ENCODE measurements at regions not wholly inside any gene's neighbourhood (a gene's known extent, or its start where the extent isn't known, plus 50 kb on each side); places are given as distances from the start of the nearest gene placed in this dataset.

GRCh38 chrX:137483554-137483953 is 82.4 kb upstream of the ZIC3 start:
- no peak for DNase-seq

- DNase-seq, result no peak
These were observed 83.8 kb upstream of the ZIC3 start for GRCh38 chrX:137482136-137482535.

- no peak for DNase-seq
These were observed 86.5 kb upstream of the ZIC3 start for GRCh38 chrX:137479386-137479785.

GRCh38 chrX:137441711-137442110 is 124.2 kb upstream of the ZIC3 start:
- no peak for DNase-seq

- peak; percentile 1 for DNase-seq
These were observed 133.3 kb upstream of the ZIC3 start for GRCh38 chrX:137432609-137433008.

- DNase-seq, result peak; percentile 37
These were observed 134.0 kb upstream of the ZIC3 start for GRCh38 chrX:137431693-137432488.

- no peak for DNase-seq
These were observed 134.9 kb upstream of the ZIC3 start for GRCh38 chrX:137430984-137431475.

- no peak for DNase-seq
These were observed 135.6 kb upstream of the ZIC3 start for GRCh38 chrX:137430301-137430700.

GRCh38 chrX:137428766-137429591 is 136.9 kb upstream of the ZIC3 start:
- DNase-seq, result no peak

GRCh38 chrX:137428221-137428661 is 137.7 kb upstream of the ZIC3 start:
- no peak for DNase-seq

- DNase-seq, result peak; percentile 9
These were observed 138.1 kb upstream of the ZIC3 start for GRCh38 chrX:137427816-137428215.

- DNase-seq, result no peak
These were observed 138.5 kb upstream of the ZIC3 start for GRCh38 chrX:137427426-137427778.

GRCh38 chrX:137426695-137427425 is 139.1 kb upstream of the ZIC3 start:
- DNase-seq, result no peak

- no peak for DNase-seq
These were observed 139.9 kb upstream of the ZIC3 start for GRCh38 chrX:137425986-137426385.

GRCh38 chrX:137425273-137425902 is 140.5 kb upstream of the ZIC3 start:
- DNase-seq, result no peak

GRCh38 chrX:137424679-137425078 is 141.2 kb upstream of the ZIC3 start:
- DNase-seq, result no peak

GRCh38 chrX:137423241-137423640 is 142.7 kb upstream of the ZIC3 start:
- no peak for DNase-seq

- no peak for DNase-seq
These were observed 147.8 kb upstream of the ZIC3 start for GRCh38 chrX:137418086-137418485.

- DNase-seq, result no peak
These were observed 152.7 kb upstream of the ZIC3 start for GRCh38 chrX:137413190-137413589.

GRCh38 chrX:137405449-137406140 is 160.3 kb upstream of the ZIC3 start:
- DNase-seq, result no peak

GRCh38 chrX:137401092-137401491 is 164.8 kb upstream of the ZIC3 start:
- DNase-seq, result no peak

GRCh38 chrX:137387646-137388045 is 178.3 kb upstream of the ZIC3 start:
- DNase-seq, result no peak

Data from fibroblast of skin of back (primary cell).